ENCODE measurements at regions not wholly inside any gene's neighbourhood (a gene's known extent, or its start where the extent isn't known, plus 50 kb on each side); places are given as distances from the start of the nearest gene placed in this dataset.
"Not testable (repeated sequence)": the region's sequence is repeated elsewhere in the genome, so short reads cannot be mapped to it uniquely, and the experiment has no call there.

DNA sequence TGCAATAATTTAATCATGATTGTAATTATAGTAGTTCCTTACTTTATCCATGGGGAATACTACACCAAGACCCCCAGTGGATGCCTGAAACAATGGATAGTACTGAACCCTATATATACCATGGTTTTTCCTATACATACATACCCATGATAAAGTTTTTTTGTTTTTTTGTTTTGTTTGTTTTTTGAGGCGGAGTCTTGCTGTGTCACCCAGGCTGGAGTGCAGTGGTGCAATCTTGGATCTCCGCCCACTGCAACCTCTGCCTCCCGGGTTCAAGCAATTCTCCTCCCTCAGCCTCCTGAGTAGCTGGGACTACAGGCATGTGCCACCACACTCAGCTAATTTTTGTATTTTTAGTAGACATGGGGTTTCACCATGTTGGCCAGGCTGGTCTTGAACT is 135.3 kb upstream of the HNRNPU start:
- TF ChIP-seq POLR2A, TAF1, POU2F2, POLR2AphosphoS5, SPI1 (IDR thresholded peaks at IDR 0.05; ENCODE audit: low read depth, low read length): not testable (repeated sequence)
